Uterus (tissue), 2 donors: ENCODE measurements at regions not wholly inside any gene's neighbourhood (a gene's known extent, or its start where the extent isn't known, plus 50 kb on each side); places are given as distances from the start of the nearest gene placed in this dataset.

Experiments
- CTCF ChIP-seq, 4 experiments: fragments of 200-600 bp in 2 of 4; fragments of 450-650 bp in 2 of 4; sonication (generic) in 2 of 4; IDR thresholded peaks; one replicate each; pipeline ENCODE4 v1.5.1; 2016 to 2019; ENCODE audit warnings: antibody characterized with exemption in 4 of 4, mild to moderate bottlenecking in 2 of 4, moderate library complexity in 1 of 4
- POLR2A ChIP-seq, 2 donors: fragments of 450-650 bp; IDR thresholded peaks; one replicate each; pipeline ENCODE4 v1.6.1; 2016; ENCODE audit warnings: antibody characterized with exemption in 2 of 2, mild to moderate bottlenecking in 1 of 2, moderate library complexity in 1 of 2

- no peak for TF ChIP-seq CTCF (IDR thresholded peaks at IDR 0.05)
- no peak for TF ChIP-seq POLR2A (IDR thresholded peaks at IDR 0.05)
These were observed 1831.4 kb downstream of the ARAP2 start for GRCh38 chr4:34412911-34413310.
